GM12891 (cell line): ENCODE measurements at regions not wholly inside any gene's neighbourhood (a gene's known extent, or its start where the extent isn't known, plus 50 kb on each side); places are given as distances from the start of the nearest gene placed in this dataset.

Source experiments
- PAX5 ChIP-seq: IDR thresholded peaks from 2 replicates; pipeline ENCODE4 v1.6.1; 2011; ENCODE audit warnings: low read length, moderate library complexity, mild to moderate bottlenecking; ENCODE audit not compliant: insufficient read depth, severe bottlenecking
- POLR2A ChIP-seq: IDR thresholded peaks from 2 replicates; pipeline ENCODE4 v1.6.1; 2011; ENCODE audit warnings: low read depth, low read length, control low read depth
- POLR2AphosphoS5 ChIP-seq: IDR thresholded peaks from 2 replicates; pipeline ENCODE4 v1.6.1; 2011; ENCODE audit warnings: low read depth, low read length, control low read depth
- POU2F2 ChIP-seq: IDR thresholded peaks from 2 replicates; pipeline ENCODE4 v1.6.1; 2011; ENCODE audit warnings: low read depth, mild to moderate bottlenecking, control low read depth, low read length, moderate library complexity
- SPI1 ChIP-seq: IDR thresholded peaks from 2 replicates; pipeline ENCODE4 v1.6.1; 2011; ENCODE audit warnings: low read depth, low read length, control low read depth
- TAF1 ChIP-seq: IDR thresholded peaks from 2 replicates; pipeline ENCODE4 v1.6.1; 2011; ENCODE audit warnings: low read depth, low read length, control low read depth

GRCh38 chr3:127488141-127488672, 102.3 kb downstream of the TPRA1 start:
- TF ChIP-seq POLR2A (no peak), POLR2AphosphoS5 (no peak), TAF1 (no peak), SPI1 (no peak), PAX5 (no peak), POU2F2 (no peak)
